ENCODE measurements at regions not wholly inside any gene's neighbourhood (a gene's known extent, or its start where the extent isn't known, plus 50 kb on each side); places are given as distances from the start of the nearest gene placed in this dataset.

GRCh38 chr4:32073542-32073941, 1353.4 kb downstream of the PCDH7 start:
- H3K4me1 Mint-ChIP-seq (ENCODE audit: low read depth) = no peaks in the 10 kb centered on the region
- CTCF ChIA-PET = no interaction called here
- H3K27ac Mint-ChIP-seq = no peak overlapping the region

GRCh38 chr4:32087211-32087610, 1367.0 kb downstream of the PCDH7 start:
- DNase-seq (no peak), ATAC-seq (ENCODE audit: poor library complexity) (no peak)
- H3K36me3 ChIP-seq (ENCODE audit: insufficient read depth, low read length) = no peaks in the 10 kb centered on the region
- H3K9me3 Mint-ChIP-seq = peaks cover 17% of the 10 kb centered on the region
- H3K4me3 ChIP-seq (ENCODE audit: low read length) = no peak overlapping the region
- TF ChIP-seq CTCF (IDR thresholded peaks at IDR 0.05) = no peak
- H3K27ac ChIP-seq (ENCODE audit: low read depth in 1 of 2, low read length in 2 of 2) = no peak overlapping the region
- peaks cover 0 to 16% of the 10 kb centered on the region in 2 experiments for H3K9me3 ChIP-seq (ENCODE audit: control insufficient read depth in 1 of 2, insufficient read depth in 1 of 2, low read length in 2 of 2)
- H3K4me3 Mint-ChIP-seq = no peak overlapping the region
- H3K4me1 ChIP-seq (ENCODE audit: insufficient read depth, low read length) = no peaks in the 10 kb centered on the region
- H3K36me3 Mint-ChIP-seq (ENCODE audit: low read depth) = no peaks in the 10 kb centered on the region
- H3K4me1 Mint-ChIP-seq (ENCODE audit: low read depth) = no peaks in the 10 kb centered on the region
- H3K27me3 ChIP-seq (ENCODE audit: control insufficient read depth in 1 of 2, insufficient read depth in 2 of 2, low read length in 2 of 2) = no peaks in the 10 kb centered on the region
- ChIA-PET POLR2A (no interaction called here), CTCF (no interaction called here)
- no peaks in the 10 kb centered on the region for H3K27me3 Mint-ChIP-seq
- no peak overlapping the region for H3K27ac Mint-ChIP-seq
- intact Hi-C loops (cut with DNase I, micrococcal nuclease) = no loop called here

More at GRCh38 chr4:32073542-32073941, 1353.4 kb downstream of the PCDH7 start:
- TF ChIP-seq CTCF (IDR thresholded peaks at IDR 0.05) = no peak
- Histone ChIP-seq H3K4me1 (ENCODE audit: insufficient read depth, low read length) (no peaks in the 10 kb centered on the region), H3K9me3 (ENCODE audit: control insufficient read depth in 1 of 2, insufficient read depth in 1 of 2, low read length in 2 of 2) (peaks cover 0 to 11% of the 10 kb centered on the region in 2 experiments), H3K4me3 (ENCODE audit: low read length) (no peak overlapping the region), H3K27ac (ENCODE audit: low read depth in 1 of 2, low read length in 2 of 2) (no peak overlapping the region), H3K36me3 (ENCODE audit: insufficient read depth, low read length) (no peaks in the 10 kb centered on the region), H3K27me3 (ENCODE audit: control insufficient read depth in 1 of 2, insufficient read depth in 2 of 2, low read length in 2 of 2) (no peaks in the 10 kb centered on the region)
- DNase-seq = no peak
- intact Hi-C loops (cut with DNase I, micrococcal nuclease) = no loop called here
- POLR2A ChIA-PET = no interaction called here
- Mint-ChIP-seq H3K27me3 (no peaks in the 10 kb centered on the region), H3K9me3 (peaks cover 17% of the 10 kb centered on the region), H3K4me3 (no peak overlapping the region), H3K36me3 (ENCODE audit: low read depth) (no peaks in the 10 kb centered on the region)
- no peak for ATAC-seq (ENCODE audit: poor library complexity)

GRCh38 chr4:32094987-32095386, 1374.8 kb downstream of the PCDH7 start:
- Histone ChIP-seq H3K27me3 (ENCODE audit: control insufficient read depth in 1 of 2, insufficient read depth in 2 of 2, low read length in 2 of 2) (no peaks in the 10 kb centered on the region), H3K9me3 (ENCODE audit: control insufficient read depth in 1 of 2, insufficient read depth in 1 of 2, low read length in 2 of 2) (peaks cover 0 to 5% of the 10 kb centered on the region in 2 experiments), H3K36me3 (ENCODE audit: insufficient read depth, low read length) (no peaks in the 10 kb centered on the region), H3K4me3 (ENCODE audit: low read length) (no peak overlapping the region), H3K27ac (ENCODE audit: low read depth in 1 of 2, low read length in 2 of 2) (no peak overlapping the region), H3K4me1 (ENCODE audit: insufficient read depth, low read length) (no peaks in the 10 kb centered on the region)
- no peaks in the 10 kb centered on the region for H3K36me3 Mint-ChIP-seq (ENCODE audit: low read depth)
- TF ChIP-seq CTCF (IDR thresholded peaks at IDR 0.05) = no peak
- no peak overlapping the region for H3K4me3 Mint-ChIP-seq
- H3K9me3 Mint-ChIP-seq = peaks cover 10% of the 10 kb centered on the region
- H3K27me3 Mint-ChIP-seq = no peaks in the 10 kb centered on the region
- ChIA-PET POLR2A (no interaction called here), CTCF (no interaction called here)
- no peak for ATAC-seq (ENCODE audit: poor library complexity)
- no peaks in the 10 kb centered on the region for H3K4me1 Mint-ChIP-seq (ENCODE audit: low read depth)
- H3K27ac Mint-ChIP-seq = no peak overlapping the region
- intact Hi-C loops (cut with DNase I, micrococcal nuclease) = no loop called here
- no peak for DNase-seq
